HG03378 (cell line): ENCODE measurements at regions not wholly inside any gene's neighbourhood (a gene's known extent, or its start where the extent isn't known, plus 50 kb on each side); places are given as distances from the start of the nearest gene placed in this dataset.

Source experiments
- ATAC-seq: cut with Tn5 transposase; IDR thresholded peaks from one replicate; pipeline ENCODE4 v1.9.1; 2021; ENCODE audit warnings: mild to moderate bottlenecking, moderate library complexity; ENCODE audit not compliant: unreplicated experiment

GRCh38 chr4:110290511-110290910 is 92.1 kb upstream of the ELOVL6 start:
- no peak for ATAC-seq

DNA sequence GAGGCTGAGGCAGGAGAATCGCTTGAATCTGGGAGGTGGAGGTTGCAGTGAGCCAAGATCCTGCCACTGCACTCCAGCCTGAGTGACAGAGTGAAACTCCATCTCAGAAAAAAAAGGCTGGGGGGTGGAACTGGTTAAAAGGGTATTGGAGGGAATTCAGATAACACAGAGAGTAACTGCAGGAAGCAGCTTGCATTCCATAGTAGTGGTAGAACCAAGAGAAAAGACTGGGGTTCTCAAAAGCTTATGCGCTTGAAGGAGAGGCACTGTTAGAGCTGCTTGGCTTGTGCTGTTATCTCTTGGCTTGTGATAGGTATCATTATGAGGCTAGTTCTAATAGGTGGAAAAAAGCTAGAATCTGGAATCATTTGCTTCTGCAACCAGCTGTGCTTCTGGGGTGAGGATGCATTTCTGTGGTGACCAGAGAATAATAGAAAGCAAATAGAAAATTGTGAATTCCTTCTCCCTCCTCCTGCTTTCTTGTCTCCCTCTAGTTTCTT is 91.2 kb upstream of the ELOVL6 start:
- ATAC-seq, result no peak

GRCh38 chr4:110287130-110287529 is 88.7 kb upstream of the ELOVL6 start:
- ATAC-seq, result peak; percentile 100

DNA sequence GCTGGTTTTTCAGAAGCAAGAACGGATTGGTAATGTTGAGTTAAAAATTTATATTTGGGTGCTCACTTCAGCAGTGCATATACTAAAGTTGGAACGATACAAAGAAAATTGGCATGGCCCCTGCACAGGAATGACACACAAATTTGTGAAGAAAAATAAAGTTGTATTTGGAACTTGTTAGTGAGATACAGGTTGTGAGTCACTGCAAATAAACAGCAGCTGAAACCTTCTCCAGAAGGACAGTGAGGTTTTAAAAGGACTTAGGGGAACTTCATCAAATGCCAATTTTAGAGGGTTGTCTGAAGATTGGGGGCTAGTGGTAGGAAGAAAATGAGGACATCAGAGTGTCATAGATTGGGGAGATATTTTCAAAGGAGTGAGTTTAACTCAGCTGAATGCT is 79.7 kb upstream of the ELOVL6 start:
- no peak for ATAC-seq

GRCh38 chr4:110275871-110276270 is 77.5 kb upstream of the ELOVL6 start:
- ATAC-seq, result no peak

DNA sequence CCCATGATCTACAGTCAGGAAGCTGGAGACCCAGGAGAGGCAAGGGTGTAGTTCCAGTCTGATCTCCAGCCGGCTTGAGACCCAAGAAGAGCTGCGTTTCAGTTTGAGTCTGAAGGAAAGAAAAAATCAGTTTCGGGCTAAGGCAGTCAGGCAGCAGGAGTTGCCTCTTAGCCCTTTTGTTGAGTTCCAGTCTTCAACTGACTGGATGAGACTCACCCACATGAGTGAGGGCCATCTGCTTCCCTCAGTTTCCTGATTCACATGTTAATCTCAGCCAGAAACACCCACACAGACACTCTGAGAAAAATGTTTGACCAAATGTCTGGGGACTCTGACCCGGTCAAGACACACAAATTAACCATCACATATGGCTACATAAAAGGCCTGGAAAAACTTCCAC is 73.6 kb upstream of the ELOVL6 start:
- ATAC-seq, result no peak

DNA sequence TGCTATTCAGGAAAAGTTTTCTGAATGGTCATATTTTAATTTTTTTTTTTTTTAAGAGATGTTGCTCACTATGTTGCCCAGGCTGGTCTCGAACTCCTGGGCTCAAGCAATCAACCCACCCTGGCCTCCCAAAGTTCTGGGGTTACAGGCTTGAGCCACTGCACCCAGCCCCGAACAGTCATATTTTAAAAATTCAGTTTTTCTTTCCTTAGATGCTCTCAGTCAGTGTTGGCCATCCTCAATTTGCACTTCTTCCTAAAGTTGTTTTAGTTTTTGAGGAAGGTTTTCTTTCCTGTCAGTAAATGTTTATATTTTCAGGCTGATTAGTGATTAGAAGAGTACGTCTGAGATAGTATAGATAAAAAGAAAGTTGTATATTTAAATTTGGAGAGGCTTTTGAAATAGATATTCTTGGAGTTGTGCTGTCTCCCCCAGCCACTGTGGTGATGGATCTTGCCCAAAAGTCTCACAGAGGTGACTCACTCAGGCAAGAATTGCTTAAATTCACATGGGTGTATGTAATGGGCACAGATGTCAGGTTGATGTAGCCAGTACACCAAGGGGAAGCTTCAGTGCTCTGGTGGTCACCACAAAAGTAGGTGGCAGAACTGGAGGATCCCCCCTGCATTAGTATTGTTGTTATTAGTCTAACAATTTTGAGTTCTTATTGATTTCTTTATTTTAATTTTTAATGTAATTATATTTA is 72.2 kb upstream of the ELOVL6 start:
- no peak for ATAC-seq

DNA sequence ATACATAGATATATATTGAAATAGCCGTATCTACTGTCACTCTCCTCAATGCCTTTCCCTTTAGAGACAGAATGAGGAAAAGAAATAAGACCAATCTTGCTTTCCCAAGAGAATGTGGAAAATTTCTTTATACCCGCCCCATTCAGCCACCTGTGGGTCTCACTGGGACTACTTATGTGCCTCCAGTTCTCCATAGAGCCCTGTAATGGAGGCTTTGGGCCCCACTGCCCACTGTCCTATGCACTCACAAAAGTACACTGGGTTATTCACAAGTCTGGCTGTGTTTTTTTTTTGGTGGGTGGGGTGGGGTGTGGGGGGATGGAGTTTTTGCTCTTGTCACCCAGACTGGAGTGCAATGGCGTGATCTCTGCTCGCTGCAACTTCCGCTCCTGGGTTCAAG is 70.4 kb upstream of the ELOVL6 start:
- ATAC-seq, result no peak

DNA sequence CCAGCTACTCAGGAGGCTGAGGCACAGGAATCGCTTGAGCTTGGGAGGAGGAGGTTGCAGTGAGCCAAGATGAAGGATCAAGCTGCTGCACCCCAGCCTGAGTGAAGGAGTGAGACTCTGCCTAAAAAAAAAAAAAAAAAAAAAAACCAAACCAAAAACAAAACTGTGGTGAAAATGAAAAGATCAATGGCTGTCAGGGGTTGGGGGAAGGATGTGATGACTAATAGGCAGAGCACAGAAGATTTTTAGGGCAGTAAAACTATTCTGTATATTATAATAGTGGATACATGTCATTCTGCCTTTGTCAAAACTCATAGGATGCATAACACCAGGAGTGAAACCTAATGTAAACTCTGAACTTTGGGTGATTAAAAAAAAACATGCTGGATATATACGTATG is 69.9 kb upstream of the ELOVL6 start:
- peak; percentile 83 for ATAC-seq

GRCh38 chr4:110266136-110266535 is 67.7 kb upstream of the ELOVL6 start:
- ATAC-seq, result no peak

DNA sequence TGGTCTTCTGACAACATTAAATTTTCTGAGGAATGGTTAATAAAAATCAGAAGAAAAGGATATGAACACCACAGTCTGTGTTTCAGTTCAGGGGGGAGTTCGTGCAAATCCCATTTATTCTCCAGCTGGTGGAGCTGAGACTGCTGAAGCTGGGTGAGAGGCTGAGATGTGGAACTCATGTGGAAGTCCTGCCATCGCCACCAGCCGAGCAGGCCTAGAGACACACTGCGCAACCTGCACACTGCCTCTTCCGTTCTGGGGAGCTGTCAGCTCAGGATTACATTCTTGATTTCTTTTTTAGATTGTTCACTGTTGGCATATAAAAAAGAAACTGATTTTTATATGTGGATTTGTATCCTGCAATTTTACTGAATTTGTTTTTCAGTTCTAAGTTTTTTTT is 66.6 kb upstream of the ELOVL6 start:
- no peak for ATAC-seq

DNA sequence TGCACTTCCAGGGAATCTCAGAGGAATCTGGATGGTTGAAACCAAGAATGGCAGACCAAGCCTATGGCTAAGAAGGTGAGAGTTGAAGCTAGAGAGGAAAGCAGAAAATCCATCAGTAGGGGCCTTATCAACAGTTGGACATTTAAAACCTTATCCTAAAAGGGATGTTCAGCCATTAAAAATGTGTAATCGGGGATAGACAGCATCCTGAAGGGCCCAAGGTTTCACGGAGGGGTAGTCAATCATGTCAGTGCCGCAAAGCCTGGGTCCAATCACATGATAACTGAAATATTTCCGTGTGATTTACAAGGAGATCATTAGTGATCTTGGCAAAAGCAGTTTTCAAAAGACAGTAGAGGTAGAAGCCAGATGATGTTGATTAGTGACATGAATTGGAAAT is 61.9 kb upstream of the ELOVL6 start:
- ATAC-seq, result no peak

DNA sequence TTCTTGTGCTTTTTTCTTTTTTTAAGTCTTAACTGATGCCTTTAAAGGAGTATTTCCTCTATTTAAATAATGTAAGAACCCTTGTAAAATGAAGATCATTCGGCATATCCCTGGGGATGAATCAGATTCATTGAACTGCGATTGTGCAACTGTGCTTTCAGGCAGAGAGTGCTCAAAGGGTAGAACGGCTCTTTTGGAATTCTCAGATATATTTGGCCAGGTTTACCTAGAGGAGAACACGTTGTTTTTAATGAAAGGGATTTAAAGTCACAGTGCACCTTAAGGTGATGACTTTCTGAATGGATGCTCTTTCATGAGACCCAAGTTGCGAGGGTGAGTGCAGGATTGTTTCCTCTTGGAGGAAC is 51.6 kb upstream of the ELOVL6 start:
- ATAC-seq, result no peak

DNA sequence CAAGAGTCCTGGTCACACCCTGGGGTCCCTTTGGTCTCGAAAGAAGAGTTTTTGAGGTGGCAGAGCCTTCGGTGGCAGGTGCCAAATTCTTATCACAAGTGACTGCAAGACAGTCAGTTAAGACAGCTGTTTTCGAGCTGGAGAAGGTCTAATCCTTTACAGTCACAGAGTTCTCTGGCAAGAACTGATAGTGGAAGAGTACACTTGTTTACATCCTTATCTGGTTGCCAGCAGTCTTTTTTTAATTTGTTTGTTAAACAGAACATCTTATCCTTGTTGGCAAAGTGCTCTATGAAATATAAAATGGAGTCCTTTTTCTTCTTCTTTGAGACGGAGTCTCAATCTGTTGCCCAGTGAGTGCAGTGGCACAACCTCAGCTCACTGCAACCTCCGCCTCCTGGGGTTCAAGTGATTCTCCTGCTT is 50.4 kb upstream of the ELOVL6 start:
- no peak for ATAC-seq
